GM21447 (cell line): ENCODE measurements at regions not wholly inside any gene's neighbourhood (a gene's known extent, or its start where the extent isn't known, plus 50 kb on each side); places are given as distances from the start of the nearest gene placed in this dataset.

Source experiments
- ATAC-seq: cut with Tn5 transposase; IDR thresholded peaks from one replicate; pipeline ENCODE4 v1.9.1; 2021; ENCODE audit not compliant: unreplicated experiment

GRCh38 chr2:180743401-180743800 lies 237.0 kb upstream of the UBE2E3 start:
- ATAC-seq = no peak

DNA sequence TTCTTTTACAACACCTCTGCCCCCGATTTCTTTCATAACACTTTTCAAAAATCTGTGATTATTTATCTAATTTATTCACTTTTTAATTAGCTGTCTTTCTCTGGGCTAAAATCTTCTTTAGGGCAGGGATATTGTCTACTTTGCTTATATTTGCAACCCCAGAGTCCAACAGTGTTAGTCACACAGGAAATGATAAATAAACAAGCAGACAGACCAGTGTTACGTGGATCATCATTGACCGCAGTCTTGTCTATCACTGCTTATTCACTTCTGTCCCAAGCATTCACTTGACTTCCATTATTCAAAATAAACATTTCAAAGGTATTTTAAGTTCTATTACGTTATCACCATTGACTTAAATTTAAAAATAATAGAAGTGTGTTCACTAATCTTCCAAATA lies 237.6 kb upstream of the UBE2E3 start:
- no peak for ATAC-seq

DNA sequence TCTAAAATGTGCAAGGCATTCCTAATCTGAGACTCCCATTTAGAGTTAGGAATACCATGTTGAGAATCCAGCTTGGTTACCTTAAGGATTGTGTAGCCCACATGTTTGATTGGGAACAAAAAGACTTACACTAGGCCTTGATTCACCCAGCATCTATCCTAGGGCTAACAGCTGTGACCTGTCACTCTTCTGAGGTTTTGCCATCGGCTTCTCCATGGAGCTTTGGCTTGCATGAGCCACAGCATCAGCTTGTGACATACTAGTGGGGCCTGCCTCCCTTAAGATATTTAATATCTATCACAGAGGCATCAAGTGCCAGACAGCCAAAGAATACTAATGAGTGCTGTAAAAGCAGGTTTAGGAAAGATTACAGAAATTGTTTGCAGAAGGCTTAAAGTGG lies 241.3 kb upstream of the UBE2E3 start:
- ATAC-seq = no peak

DNA sequence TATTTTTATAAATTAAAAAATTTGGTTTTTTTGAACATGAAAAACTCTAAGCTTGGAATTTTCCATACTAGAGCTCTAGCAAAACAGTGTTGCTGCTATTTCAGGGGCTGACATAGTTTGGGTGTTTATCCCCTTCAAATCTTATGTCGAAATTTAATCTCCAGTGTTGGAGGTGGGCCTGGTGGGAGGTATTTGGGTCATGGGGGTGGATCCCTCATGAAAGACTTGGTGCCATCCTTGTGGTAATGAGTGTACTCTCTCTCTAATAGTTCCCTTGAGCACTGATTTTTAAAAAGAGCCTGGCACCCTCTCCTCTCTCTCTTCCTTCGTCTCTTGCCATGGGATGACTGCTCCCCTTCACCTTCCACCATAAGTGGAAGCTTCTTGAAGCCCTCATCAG lies 244.6 kb upstream of the UBE2E3 start:
- ATAC-seq = no peak

GRCh38 chr2:180734382-180734781 lies 246.0 kb upstream of the UBE2E3 start:
- no peak for ATAC-seq

GRCh38 chr2:180733330-180733729 lies 247.1 kb upstream of the UBE2E3 start:
- ATAC-seq = no peak

GRCh38 chr2:180732337-180732736 lies 248.1 kb upstream of the UBE2E3 start:
- ATAC-seq = no peak

DNA sequence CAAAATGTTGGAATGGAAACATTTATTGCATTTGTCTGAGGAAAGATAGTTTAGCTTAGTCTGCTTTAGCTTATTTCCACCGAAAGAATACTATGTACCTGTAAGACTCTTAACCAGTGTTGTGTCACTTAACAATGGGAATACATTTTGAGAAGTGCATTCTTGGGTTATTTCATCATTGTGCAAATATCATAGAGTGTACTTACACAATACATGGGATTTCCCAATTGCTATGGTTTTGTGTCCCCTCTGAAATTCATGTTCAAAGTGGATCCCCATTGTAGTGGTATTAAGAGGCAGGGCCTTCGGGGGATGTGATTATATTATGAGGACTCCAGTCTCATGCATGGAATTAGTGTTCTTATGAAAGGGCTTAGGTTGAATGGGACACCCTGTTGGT lies 249.4 kb upstream of the UBE2E3 start:
- no peak for ATAC-seq

GRCh38 chr2:180728928-180729559 lies 251.4 kb upstream of the UBE2E3 start:
- ATAC-seq = no peak

- no peak for ATAC-seq
Observed at GRCh38 chr2:180723712-180724111, 256.7 kb upstream of the UBE2E3 start.

GRCh38 chr2:180722551-180723239 lies 257.7 kb upstream of the UBE2E3 start:
- no peak for ATAC-seq

DNA sequence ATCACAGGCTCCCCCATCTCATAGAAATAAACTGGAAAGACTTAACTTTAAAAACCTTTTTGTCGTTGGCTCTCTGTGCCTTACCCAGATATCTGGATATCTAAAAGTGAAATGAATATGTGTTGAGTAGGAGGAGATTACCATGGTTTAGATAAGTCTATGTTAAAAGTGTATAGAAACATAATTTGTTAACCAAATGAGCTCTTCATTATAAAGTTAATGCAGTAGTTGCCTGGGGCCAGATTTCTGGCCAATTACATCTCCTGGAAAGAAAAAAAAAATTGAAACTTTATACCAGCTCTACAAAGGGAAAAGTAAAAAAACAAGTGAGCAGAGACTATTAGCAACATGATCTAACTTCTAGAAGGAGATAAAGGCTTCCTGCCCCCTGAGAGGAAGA lies 259.6 kb upstream of the UBE2E3 start:
- ATAC-seq = no peak

- ATAC-seq = no peak
Observed at GRCh38 chr2:180717588-180717987, 262.8 kb upstream of the UBE2E3 start.

DNA sequence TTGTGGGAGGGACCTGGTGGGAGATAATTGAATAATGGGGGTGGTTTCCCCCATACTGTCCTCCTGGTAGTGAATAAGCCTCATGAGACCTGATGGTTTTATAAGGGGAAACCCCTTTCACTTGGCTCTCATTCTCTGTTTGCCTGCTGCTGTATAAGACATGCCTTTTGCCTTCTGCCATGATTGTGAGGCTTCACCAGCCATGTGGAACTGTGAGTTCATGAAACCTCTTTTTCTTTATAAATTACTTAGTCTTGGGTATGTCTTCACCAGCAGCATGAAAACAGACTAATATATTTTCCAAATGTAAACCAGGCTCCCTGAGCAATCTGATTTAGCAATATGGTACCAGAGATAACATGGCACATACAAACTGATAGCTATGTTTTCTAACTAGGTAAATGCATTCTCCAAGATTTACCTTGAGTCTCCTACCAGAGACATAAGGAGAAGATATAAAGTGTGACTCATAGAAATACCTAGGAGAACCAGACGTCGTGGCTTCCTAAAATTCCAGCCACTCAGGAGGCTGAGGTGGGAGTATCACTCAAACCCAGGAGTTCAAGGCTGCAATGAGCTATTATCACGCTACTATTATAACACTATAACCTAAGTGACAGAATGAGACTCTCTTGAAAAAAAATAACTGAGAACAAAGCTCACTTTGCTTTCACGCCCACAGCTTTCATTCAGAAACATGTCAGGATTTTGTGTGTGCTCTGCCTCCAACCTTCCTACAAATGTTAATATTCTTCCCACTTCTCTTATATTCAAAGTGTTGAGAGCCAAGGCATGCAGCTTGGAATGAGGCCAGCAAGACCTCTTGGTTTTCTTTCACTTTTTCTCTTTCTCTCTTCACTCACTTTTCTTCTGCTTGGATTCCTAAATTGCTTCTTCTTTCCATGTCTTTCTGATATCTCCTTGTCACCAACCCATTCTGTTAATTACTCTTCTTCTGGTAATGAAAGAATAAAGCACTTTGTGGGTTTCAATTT lies 263.9 kb upstream of the UBE2E3 start:
- no peak for ATAC-seq

DNA sequence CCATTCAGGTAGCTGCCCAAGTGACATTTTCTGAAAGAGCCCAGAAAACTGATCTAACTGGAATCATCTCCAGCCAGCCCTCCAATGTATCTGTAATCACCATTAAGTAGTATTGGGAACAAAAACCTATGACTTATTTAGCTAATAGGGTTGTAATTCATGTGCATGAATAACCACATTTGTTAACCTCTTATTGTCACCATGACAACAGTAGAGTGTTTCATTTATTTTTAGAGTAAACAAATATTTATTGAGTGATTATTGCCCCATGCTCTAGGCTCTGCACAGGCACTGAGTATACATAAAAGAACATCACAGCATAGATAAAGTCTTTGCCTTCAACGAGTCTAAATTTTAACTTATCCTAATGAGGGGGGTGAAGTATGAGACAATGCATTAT lies 265.4 kb upstream of the UBE2E3 start:
- no peak for ATAC-seq

DNA sequence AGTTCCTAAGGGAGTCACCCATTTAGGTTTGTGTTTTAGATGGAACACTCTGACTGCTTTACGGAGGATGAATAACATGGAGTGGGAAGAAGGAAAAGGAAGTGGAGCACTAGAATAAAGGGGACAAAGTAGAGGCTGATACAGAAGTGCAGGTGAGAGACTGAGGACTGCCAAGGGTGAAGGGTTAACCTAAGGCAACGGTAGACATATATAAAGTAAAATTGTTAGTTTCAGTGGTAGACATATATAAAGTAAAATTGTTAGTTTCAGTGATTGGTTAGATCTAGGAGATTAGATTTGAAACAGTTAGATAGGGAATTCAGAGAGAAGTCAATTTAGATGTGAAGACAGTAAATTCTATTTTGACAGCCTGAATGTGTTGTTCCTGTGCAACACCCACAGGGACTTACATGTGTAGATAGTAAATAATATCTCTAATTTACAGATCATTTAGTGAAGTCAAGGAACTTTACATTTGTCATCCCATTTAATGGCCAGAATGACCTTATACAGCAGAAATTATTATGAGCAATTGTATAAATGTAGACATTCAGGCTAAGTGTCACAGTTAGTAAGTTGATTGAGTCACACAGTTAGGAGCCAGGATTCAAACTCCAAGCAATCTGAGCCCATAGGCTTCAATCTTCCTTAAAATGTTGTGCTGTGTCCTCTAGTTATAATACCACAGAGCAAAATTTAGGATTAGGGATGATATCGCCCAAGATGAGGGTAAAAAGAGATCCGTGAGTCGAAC lies 270.8 kb upstream of the UBE2E3 start:
- ATAC-seq = no peak

- ATAC-seq = no peak
Observed at GRCh38 chr2:180707884-180708205, 272.6 kb upstream of the UBE2E3 start.

DNA sequence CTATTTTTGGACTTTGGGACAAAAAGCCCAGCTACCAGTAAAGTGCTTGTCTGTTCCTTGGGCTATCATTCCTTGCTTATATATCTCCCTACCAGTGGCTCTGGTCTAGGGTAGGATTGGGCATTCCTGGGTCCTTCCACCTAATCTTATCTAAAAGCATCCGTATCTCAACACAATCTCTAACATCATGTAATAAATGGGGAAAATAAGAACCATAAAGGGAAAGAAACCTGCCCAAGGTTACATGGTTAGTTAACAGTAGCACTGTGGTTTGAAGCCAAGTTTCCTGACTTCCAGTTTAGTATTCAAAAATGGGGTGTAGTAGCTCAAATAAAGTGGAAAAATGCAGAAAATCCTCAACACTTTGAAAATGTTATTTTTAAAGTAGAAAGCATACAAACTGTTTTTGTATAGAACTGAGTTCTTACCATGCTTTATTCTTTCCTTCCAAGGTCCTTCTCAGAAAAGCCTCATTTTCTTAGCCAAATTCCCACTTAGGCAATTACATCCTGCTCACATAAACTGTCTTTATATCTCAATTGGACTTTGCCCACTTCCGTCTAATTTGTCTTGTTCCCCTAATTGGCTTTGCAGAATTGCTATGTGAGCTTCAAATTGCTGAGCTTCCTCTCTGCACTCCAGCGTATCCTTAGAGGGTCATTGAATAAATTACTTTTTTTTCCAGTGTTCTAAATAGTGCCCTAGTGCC lies 273.1 kb upstream of the UBE2E3 start:
- ATAC-seq = no peak

DNA sequence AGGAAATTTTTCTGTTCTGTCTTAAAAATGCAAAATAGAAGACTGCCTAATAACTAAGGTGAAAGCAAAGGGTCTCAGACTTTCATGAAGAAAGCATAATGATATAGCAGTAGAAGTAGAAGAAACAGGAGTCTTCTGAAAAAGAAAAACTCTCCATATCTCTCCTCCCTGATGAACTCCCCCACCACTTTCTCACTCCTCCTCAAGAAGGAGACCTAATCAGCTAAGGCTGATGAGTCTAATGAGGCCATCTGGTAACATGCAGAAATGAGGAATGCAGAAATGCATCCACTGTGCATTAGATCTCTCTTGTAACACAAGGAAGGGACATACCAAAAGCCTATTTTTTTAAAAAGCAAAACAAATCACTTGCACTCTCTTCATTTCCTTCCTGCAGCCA lies 273.7 kb upstream of the UBE2E3 start:
- ATAC-seq = no peak

- no peak for ATAC-seq
Observed at GRCh38 chr2:180705551-180705950, 274.9 kb upstream of the UBE2E3 start.

DNA sequence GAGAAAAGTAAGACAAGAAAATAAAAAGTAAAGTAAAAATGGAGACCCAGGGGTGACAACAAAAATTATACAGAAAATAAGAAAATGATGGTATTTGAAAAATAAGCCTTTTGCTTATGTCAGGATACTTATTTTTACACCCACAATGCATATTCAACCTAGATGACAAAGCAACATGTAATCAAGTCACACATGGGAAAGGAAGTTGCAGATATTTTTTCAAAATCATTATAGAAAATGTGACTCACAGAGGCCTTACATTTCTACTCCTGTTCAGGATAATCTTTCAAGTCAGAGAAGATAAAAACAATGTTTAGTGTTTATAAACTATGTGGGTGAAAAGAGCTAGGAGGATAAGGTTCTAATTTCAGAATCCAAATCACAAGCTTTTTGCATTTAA lies 275.3 kb upstream of the UBE2E3 start:
- ATAC-seq = no peak
